Adipose tissue (tissue), 3 donors: ENCODE measurements at regions not wholly inside any gene's neighbourhood (a gene's known extent, or its start where the extent isn't known, plus 50 kb on each side); places are given as distances from the start of the nearest gene placed in this dataset.

Source experiments
- H3K27ac ChIP-seq: one replicate; pipeline ENCODE4 v1.5.1; 2013; ENCODE audit warnings: low read depth, low read length
- WGBS, 3 donors: extraction: QIAGEN DNeasy Blood & Tissue Kit; methylation state at CpG; one replicate each; pipeline ENCODE4 v1.1.7; 2013; 5-methylcytosine and 5-hydroxymethylcytosine counted together
- donor health status: healthy with polysubstance abuse.
- donor health status: Bipolar disorder and iron deficiency.
- donor health status: healthy.

- H3K27ac ChIP-seq = no peak overlapping the region
- 88 to 89% (median 89%) methylated on average over 4 of the region's 4 CpGs for WGBS, 3 donors
These were observed 312.7 kb upstream of the JARID2 start for GRCh38 chr6:14933183-14933544.

GRCh38 chr6:14934013-14934412 is 311.9 kb upstream of the JARID2 start:
- H3K27ac ChIP-seq = no peak overlapping the region

GRCh38 chr6:14934844-14935243 is 311.0 kb upstream of the JARID2 start:
- 63 to 70% (median 65%) methylated on average over 4 of the region's 4 CpGs for WGBS, 3 donors

More at GRCh38 chr6:14934013-14934412, 311.9 kb upstream of the JARID2 start:
- whole genome bisulfite sequencing, 3 donors = 92 to 97% (median 94%) methylated on average over 1 of the region's 1 CpG

GRCh38 chr6:14936861-14937260 is 309.0 kb upstream of the JARID2 start:
- 89 to 92% (median 91%) methylated on average over 2 of the region's 2 CpGs for WGBS, 3 donors
- H3K27ac ChIP-seq = no peak overlapping the region

More at GRCh38 chr6:14934844-14935243, 311.0 kb upstream of the JARID2 start:
- no peak overlapping the region for H3K27ac ChIP-seq

GRCh38 chr6:14943116-14943515 is 302.8 kb upstream of the JARID2 start:
- 74 to 95% (median 92%) methylated on average over 3 of the region's 3 CpGs for WGBS, 3 donors
- H3K27ac ChIP-seq = no peak overlapping the region

- no peak overlapping the region for H3K27ac ChIP-seq
These were observed 301.3 kb upstream of the JARID2 start for GRCh38 chr6:14944593-14944992.

GRCh38 chr6:14945461-14946185 is 300.2 kb upstream of the JARID2 start:
- 87 to 90% (median 88%) methylated on average over 7 of the region's 7 CpGs for WGBS, 3 donors
- no peak overlapping the region for H3K27ac ChIP-seq

- no peak overlapping the region for H3K27ac ChIP-seq
- 73 to 82% (median 80%) methylated on average over 4 of the region's 4 CpGs for WGBS, 3 donors
These were observed 299.1 kb upstream of the JARID2 start for GRCh38 chr6:14946753-14947152.

GRCh38 chr6:14948586-14949245 is 297.2 kb upstream of the JARID2 start:
- 80 to 93% (median 91%) methylated on average over 7 of the region's 7 CpGs for WGBS, 3 donors

GRCh38 chr6:14950103-14950969 is 295.5 kb upstream of the JARID2 start:
- 67 to 84% (median 82%) methylated on average over 4 of the region's 4 CpGs for WGBS, 3 donors
- H3K27ac ChIP-seq = no peak overlapping the region

More at GRCh38 chr6:14948586-14949245, 297.2 kb upstream of the JARID2 start:
- no peak overlapping the region for H3K27ac ChIP-seq

GRCh38 chr6:14950970-14951276 is 294.9 kb upstream of the JARID2 start:
- no peak overlapping the region for H3K27ac ChIP-seq
- WGBS, 3 donors = 57 to 99% (median 98%) methylated on average over 2 of the region's 2 CpGs

GRCh38 chr6:14951704-14952103 is 294.2 kb upstream of the JARID2 start:
- no peak overlapping the region for H3K27ac ChIP-seq
- 35 to 60% (median 47%) methylated on average over 1 of the region's 1 CpG for WGBS, 3 donors

- H3K27ac ChIP-seq = no peak overlapping the region
- WGBS, 3 donors = 77 to 85% (median 82%) methylated on average over 6 of the region's 6 CpGs
These were observed 292.0 kb upstream of the JARID2 start for GRCh38 chr6:14953836-14954235.

GRCh38 chr6:14957355-14958059 is 288.4 kb upstream of the JARID2 start:
- WGBS, 3 donors = 61 to 82% (median 77%) methylated on average over 7 of the region's 7 CpGs
- no peak overlapping the region for H3K27ac ChIP-seq

- 67 to 83% (median 75%) methylated on average over 6 of the region's 6 CpGs for WGBS, 3 donors
- no peak overlapping the region for H3K27ac ChIP-seq
These were observed 286.5 kb upstream of the JARID2 start for GRCh38 chr6:14959324-14959885.

- no peak overlapping the region for H3K27ac ChIP-seq
- WGBS, 3 donors = 78 to 89% (median 87%) methylated on average over 11 of the region's 11 CpGs
These were observed 281.2 kb upstream of the JARID2 start for GRCh38 chr6:14964556-14965270.

GRCh38 chr6:14965424-14966075 is 280.3 kb upstream of the JARID2 start:
- 72 to 83% (median 77%) methylated on average over 10 of the region's 10 CpGs for WGBS, 3 donors
- no peak overlapping the region for H3K27ac ChIP-seq
